Nephron (organoid): ENCODE measurements at regions not wholly inside any gene's neighbourhood (a gene's known extent, or its start where the extent isn't known, plus 50 kb on each side); places are given as distances from the start of the nearest gene placed in this dataset.

ENCODE experiments used
- H3K27ac Mint-ChIP-seq, 3 experiments: 2 replicates each; pipeline ENCODE4 v1.8.0; 2020; ENCODE audit warnings: mixed read lengths in 3 of 3, mild to moderate bottlenecking in 2 of 3, moderate library complexity in 1 of 3
- H3K27me3 Mint-ChIP-seq: 2 replicates; pipeline ENCODE4 v1.8.0; 2021; ENCODE audit warnings: low read depth, mild to moderate bottlenecking, moderate library complexity, mixed read lengths
- H3K36me3 Mint-ChIP-seq: 2 replicates; pipeline ENCODE4 v1.8.0; 2020; ENCODE audit warnings: low read depth, mixed read lengths
- H3K4me1 Mint-ChIP-seq: 2 replicates; pipeline ENCODE4 v1.8.0; 2020; ENCODE audit warnings: mixed read lengths
- H3K4me3 Mint-ChIP-seq, 3 experiments: 2 replicates each; pipeline ENCODE4 v1.8.0; 2020; ENCODE audit warnings: mild to moderate bottlenecking in 3 of 3, mixed read lengths in 3 of 3, moderate library complexity in 2 of 3
- H3K9me3 Mint-ChIP-seq: 2 replicates; pipeline ENCODE4 v1.8.0; 2020; ENCODE audit warnings: mixed read lengths
- TF ChIP-seq, protein P1 (sequence below), 3 experiments: fragments of 200-600 bp; sonication (generic); IDR thresholded peaks; one replicate each; pipeline ENCODE4 v1.5.0; 2021; ENCODE audit warnings: antibody characterized with exemption in 3 of 3; ENCODE audit not compliant: unreplicated experiment in 3 of 3

GRCh38 chr3:176757429-176757828, 439.9 kb downstream of the TBL1XR1 start:
- Mint-ChIP-seq H3K4me3 (no peak overlapping the region), H3K4me1 (no peaks in the 10 kb centered on the region), H3K36me3 (no peaks in the 10 kb centered on the region), H3K9me3 (peaks cover 2% of the 10 kb centered on the region), H3K27ac (no peak overlapping the region), H3K27me3 (no peaks in the 10 kb centered on the region)
- TF ChIP-seq, protein P1, sequence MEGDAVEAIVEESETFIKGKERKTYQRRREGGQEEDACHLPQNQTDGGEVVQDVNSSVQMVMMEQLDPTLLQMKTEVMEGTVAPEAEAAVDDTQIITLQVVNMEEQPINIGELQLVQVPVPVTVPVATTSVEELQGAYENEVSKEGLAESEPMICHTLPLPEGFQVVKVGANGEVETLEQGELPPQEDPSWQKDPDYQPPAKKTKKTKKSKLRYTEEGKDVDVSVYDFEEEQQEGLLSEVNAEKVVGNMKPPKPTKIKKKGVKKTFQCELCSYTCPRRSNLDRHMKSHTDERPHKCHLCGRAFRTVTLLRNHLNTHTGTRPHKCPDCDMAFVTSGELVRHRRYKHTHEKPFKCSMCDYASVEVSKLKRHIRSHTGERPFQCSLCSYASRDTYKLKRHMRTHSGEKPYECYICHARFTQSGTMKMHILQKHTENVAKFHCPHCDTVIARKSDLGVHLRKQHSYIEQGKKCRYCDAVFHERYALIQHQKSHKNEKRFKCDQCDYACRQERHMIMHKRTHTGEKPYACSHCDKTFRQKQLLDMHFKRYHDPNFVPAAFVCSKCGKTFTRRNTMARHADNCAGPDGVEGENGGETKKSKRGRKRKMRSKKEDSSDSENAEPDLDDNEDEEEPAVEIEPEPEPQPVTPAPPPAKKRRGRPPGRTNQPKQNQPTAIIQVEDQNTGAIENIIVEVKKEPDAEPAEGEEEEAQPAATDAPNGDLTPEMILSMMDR (IDR thresholded peaks at IDR 0.05; ENCODE audit: unreplicated experiment in 3 of 3): no peak

GRCh38 chr3:176755977-176756376, 441.3 kb downstream of the TBL1XR1 start:
- TF ChIP-seq, protein P1 (IDR thresholded peaks at IDR 0.05; ENCODE audit: unreplicated experiment in 3 of 3): no peak
- no peak overlapping the region for H3K27ac Mint-ChIP-seq
- no peak overlapping the region for H3K4me3 Mint-ChIP-seq
- no peaks in the 10 kb centered on the region for H3K9me3 Mint-ChIP-seq
- H3K27me3 Mint-ChIP-seq: no peaks in the 10 kb centered on the region
- H3K36me3 Mint-ChIP-seq: no peaks in the 10 kb centered on the region
- no peaks in the 10 kb centered on the region for H3K4me1 Mint-ChIP-seq

- TF ChIP-seq, protein P1 (IDR thresholded peaks at IDR 0.05; ENCODE audit: unreplicated experiment in 3 of 3): no peak
- Mint-ChIP-seq H3K4me3 (no peak overlapping the region), H3K9me3 (no peaks in the 10 kb centered on the region), H3K4me1 (no peaks in the 10 kb centered on the region), H3K27me3 (no peaks in the 10 kb centered on the region), H3K27ac (no peak overlapping the region), H3K36me3 (no peaks in the 10 kb centered on the region)
Measured at GRCh38 chr3:176755552-176755951, 441.7 kb downstream of the TBL1XR1 start.

- H3K36me3 Mint-ChIP-seq: no peaks in the 10 kb centered on the region
- TF ChIP-seq, protein P1 (IDR thresholded peaks at IDR 0.05; ENCODE audit: unreplicated experiment in 3 of 3): no peak
- no peak overlapping the region for H3K27ac Mint-ChIP-seq
- H3K9me3 Mint-ChIP-seq: peaks cover 8% of the 10 kb centered on the region
- H3K4me1 Mint-ChIP-seq: no peaks in the 10 kb centered on the region
- no peak overlapping the region for H3K4me3 Mint-ChIP-seq
- no peaks in the 10 kb centered on the region for H3K27me3 Mint-ChIP-seq
Measured at GRCh38 chr3:176741664-176742047, 455.6 kb downstream of the TBL1XR1 start.

GRCh38 chr3:176740906-176741663, 456.2 kb downstream of the TBL1XR1 start:
- peaks cover 8% of the 10 kb centered on the region for H3K9me3 Mint-ChIP-seq
- no peaks in the 10 kb centered on the region for H3K36me3 Mint-ChIP-seq
- TF ChIP-seq, protein P1 (IDR thresholded peaks at IDR 0.05; ENCODE audit: unreplicated experiment in 3 of 3): no peak
- no peaks in the 10 kb centered on the region for H3K27me3 Mint-ChIP-seq
- H3K27ac Mint-ChIP-seq: no peak overlapping the region
- no peak overlapping the region for H3K4me3 Mint-ChIP-seq
- H3K4me1 Mint-ChIP-seq: no peaks in the 10 kb centered on the region

GRCh38 chr3:176739159-176739558, 458.1 kb downstream of the TBL1XR1 start:
- Mint-ChIP-seq H3K4me3 (no peak overlapping the region), H3K27me3 (no peaks in the 10 kb centered on the region), H3K9me3 (peaks cover 3% of the 10 kb centered on the region), H3K27ac (no peak overlapping the region), H3K36me3 (no peaks in the 10 kb centered on the region), H3K4me1 (no peaks in the 10 kb centered on the region)
- TF ChIP-seq, protein P1 (IDR thresholded peaks at IDR 0.05; ENCODE audit: unreplicated experiment in 3 of 3): no peak
